Vagina (tissue), 2 donors: ENCODE measurements at regions not wholly inside any gene's neighbourhood (a gene's known extent, or its start where the extent isn't known, plus 50 kb on each side); places are given as distances from the start of the nearest gene placed in this dataset.

Experiments
- CTCF ChIP-seq, 3 experiments: fragments of 450-650 bp in 2 of 3; fragments of 200-600 bp in 1 of 3; sonication (generic) in 1 of 3; IDR thresholded peaks; one replicate each; pipeline ENCODE4 v1.5.1; 2017 to 2019; ENCODE audit warnings: antibody characterized with exemption in 3 of 3, mild to moderate bottlenecking in 2 of 3, moderate library complexity in 2 of 3
- POLR2A ChIP-seq, 2 donors: fragments of 450-650 bp; IDR thresholded peaks; one replicate each; pipeline ENCODE4 v1.6.1; 2017; ENCODE audit warnings: antibody characterized with exemption in 2 of 2, mild to moderate bottlenecking in 2 of 2, moderate library complexity in 2 of 2
- POLR2AphosphoS5 ChIP-seq, 2 donors: sonication (generic); formaldehyde crosslinking; IDR thresholded peaks; one replicate each; pipeline ENCODE4 v1.9.0; 2017; ENCODE audit warnings: antibody characterized with exemption in 2 of 2, mild to moderate bottlenecking in 2 of 2, low read depth in 1 of 2; ENCODE audit not compliant: insufficient read depth in 1 of 2

- no peak for TF ChIP-seq POLR2A (IDR thresholded peaks at IDR 0.05)
- no peak for TF ChIP-seq CTCF (IDR thresholded peaks at IDR 0.05)
- no peak for TF ChIP-seq POLR2AphosphoS5 (IDR thresholded peaks at IDR 0.05; ENCODE audit: insufficient read depth in 1 of 2, low read depth in 1 of 2)
Observed at GRCh38 chr1:72763481-72763880, 481.1 kb upstream of the NEGR1 start.
